Medulla oblongata (tissue), 1 donor: ENCODE measurements at regions not wholly inside any gene's neighbourhood (a gene's known extent, or its start where the extent isn't known, plus 50 kb on each side); places are given as distances from the start of the nearest gene placed in this dataset.
"Not testable (repeated sequence)": the region's sequence is repeated elsewhere in the genome, so short reads cannot be mapped to it uniquely, and the experiment has no call there.

Experiments used
- DNase-seq: peaks from one replicate; pipeline ENCODE4 v3.0.0-alpha.2; 2015; ENCODE audit errors: extremely low spot score

DNA sequence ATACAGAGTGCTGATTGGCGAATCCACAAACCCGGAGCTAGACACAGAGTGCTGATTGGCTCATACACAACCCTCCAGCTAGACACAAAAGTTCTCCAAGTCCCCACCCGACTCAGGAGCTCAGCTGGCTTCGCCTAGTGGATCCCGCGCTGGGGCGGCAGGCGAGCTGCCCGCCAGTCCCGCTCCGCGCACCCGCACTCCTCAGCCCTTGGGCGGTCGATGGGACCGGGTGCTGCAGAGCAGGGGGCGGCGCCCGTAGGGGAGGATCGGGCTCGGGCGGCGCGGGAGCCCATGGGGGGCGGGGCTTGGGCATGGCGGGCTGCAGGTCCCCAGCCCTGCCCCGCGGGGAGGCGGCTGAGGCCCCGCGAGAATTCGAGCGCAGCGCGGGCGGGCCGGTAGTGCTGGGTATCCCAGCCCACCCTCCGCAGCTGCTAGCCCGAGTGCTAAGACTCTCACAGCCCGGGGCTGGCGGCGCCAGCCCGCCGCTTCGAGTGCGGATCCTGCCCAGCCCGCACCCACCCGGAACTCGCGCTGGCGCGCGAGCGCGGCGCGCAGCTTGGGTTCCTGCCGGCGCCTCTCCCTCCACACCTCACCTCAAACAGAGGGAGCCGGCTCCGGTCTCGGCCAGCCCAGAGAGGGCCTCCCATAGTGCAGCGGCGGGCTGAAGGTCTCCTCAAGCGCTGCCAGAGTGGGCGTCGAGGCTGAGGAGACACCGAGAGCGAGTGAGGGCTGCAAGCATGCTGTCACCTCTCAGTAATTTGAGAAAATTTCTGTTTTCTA lies 75.5 kb upstream of the ATP5MC3 start:
- DNase-seq: no peak

GRCh38 chr2:175256391-175256790 lies 74.9 kb upstream of the ATP5MC3 start:
- DNase-seq: not testable (repeated sequence)

DNA sequence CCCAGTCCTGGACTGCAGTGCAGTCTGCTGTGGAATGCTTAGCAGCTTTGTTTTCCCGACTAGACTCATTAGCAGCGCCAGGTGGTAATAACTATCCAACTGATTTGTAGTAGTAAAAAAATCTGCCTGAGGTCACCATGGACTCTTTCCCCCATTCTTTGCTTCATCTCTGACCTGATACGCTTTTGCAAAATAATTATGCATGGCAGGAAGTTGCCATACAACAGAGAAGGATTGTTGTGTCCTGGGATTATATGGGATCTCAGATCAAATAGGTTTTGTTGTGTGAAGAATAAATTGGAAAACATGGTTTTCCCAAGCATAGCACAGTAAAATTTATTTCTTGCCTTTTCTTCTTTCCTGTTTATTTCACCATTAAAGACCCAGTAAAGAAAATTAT lies 72.4 kb upstream of the ATP5MC3 start:
- DNase-seq: no peak

GRCh38 chr2:175251425-175252041 lies 70.0 kb upstream of the ATP5MC3 start:
- DNase-seq: peak; percentile 49

DNA sequence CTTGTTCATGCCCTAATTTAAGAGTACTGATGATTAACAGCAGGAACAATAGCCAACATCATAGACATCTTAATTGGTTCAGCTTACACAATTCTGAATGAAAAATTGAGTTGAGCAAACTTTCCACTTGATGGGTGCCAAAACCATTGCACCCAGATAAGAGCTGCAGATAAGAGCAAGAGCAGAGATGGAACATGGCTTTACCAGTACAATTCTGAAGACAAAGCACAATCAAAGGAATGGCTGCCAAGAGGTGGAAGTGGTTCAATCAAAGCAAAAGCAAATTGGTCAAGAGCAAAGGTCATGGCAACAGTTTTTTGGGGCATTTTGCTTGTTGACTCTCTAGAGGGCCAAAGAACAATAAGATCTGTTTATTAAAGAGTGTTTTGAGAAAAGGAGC lies 65.6 kb upstream of the ATP5MC3 start:
- DNase-seq: no peak

- DNase-seq: no peak
Measured at GRCh38 chr2:175244697-175245096, 63.2 kb upstream of the ATP5MC3 start.

DNA sequence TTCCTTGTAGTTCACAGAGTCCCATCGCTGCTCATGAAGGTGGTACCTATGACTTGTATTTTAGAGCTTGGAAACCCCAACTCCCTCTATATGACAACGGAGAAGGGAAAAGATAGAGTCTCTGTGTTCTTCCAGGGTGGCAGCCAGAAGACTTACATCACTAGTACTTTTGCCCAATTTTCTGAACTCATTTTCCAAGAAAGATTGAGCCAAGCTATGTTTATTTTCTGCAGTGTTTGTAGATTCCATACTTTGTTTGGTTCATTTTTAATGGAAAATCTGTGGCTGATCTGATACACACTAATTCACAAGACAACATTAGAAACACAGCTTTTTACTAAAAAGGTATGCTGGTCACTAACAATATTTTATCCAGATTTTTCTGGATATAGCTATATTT lies 60.2 kb upstream of the ATP5MC3 start:
- no peak for DNase-seq

DNA sequence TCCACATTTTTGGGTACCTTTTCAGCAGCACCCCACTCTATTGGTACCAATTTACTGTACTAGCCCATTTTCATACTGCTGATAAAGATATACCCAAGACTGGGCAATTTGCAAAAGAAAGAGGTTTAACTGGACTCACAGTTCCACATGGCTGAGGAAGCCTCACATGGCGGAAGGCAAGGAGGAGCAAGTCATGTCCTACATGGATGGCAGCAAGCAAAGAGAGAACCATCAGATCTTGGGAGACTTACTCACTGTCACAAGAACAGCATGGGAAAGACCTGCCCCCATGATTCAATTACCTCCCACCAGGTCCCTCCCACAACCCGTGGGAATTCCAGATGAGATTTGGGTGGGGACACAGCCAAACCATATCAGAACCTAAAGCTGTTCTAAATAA lies 58.5 kb upstream of the ATP5MC3 start:
- not testable (repeated sequence) for DNase-seq

DNA sequence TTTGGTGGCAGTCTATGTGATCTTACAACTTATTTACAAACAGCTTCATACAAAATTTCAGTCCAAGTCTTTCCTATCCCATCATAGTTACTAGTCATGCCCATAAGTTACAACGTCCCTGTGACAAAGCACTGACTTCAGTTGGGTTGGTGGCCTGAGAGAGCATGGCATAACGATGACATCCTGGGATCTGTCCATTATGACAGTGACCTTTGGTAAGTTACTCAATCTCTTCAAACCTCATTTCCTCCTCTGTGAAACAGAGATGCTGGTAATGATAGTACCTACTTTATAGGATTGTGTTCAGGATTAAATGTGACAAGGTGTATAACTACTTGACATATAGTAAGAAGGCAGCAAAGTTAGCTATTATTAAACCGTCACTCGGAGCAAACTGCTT lies 55.4 kb upstream of the ATP5MC3 start:
- no peak for DNase-seq

DNA sequence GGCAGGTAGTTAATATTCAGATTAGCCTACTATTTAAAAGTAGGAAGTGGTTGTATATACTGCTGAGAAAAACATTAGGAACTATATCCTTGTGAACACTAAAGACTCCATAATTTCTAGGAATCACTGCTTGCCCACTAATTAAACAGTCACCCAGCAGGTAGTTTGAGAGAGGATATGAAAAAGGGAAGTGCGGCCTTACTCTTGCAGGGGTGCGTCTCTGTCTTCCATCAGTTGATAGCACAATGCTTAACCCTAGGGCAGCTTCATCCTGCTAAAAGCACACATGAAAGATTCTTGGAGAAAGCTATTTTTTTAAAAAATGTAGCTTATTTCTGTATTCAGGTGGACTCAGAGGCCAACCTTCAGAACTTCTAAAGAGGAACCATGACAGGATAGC lies 53.1 kb upstream of the ATP5MC3 start:
- DNase-seq: no peak

GRCh38 chr2:175234153-175234552 lies 52.6 kb upstream of the ATP5MC3 start:
- DNase-seq: no peak

GRCh38 chr2:175233135-175233719 lies 51.7 kb upstream of the ATP5MC3 start:
- DNase-seq: no peak
